Hindlimb muscle (tissue), 1 donor: ENCODE measurements at regions not wholly inside any gene's neighbourhood (a gene's known extent, or its start where the extent isn't known, plus 50 kb on each side); places are given as distances from the start of the nearest gene placed in this dataset.
"Not testable (repeated sequence)": the region's sequence is repeated elsewhere in the genome, so short reads cannot be mapped to it uniquely, and the experiment has no call there.

ENCODE experiments used
- DNase-seq: peaks from one replicate; pipeline ENCODE4 v3.0.0-alpha.2; 2013

DNA sequence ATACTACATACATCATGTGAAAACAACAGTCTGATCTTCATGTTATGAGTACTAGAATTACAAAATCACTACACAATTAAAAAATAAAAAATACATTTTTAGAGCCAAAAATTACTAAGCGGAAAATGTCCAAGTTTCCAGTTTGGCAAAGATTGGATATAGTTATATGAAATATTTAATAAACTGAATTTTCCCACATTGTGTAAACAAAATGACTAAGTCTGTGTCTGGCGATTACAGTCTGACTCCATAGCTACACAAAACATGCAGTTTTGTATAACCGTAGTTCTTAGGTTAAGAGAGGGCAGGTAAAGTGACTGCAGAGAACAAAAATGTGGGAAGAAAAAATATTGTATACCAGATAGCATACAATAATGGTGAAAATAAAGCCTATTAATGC, 59.2 kb upstream of the TMEM47 start:
- DNase-seq: no peak

DNA sequence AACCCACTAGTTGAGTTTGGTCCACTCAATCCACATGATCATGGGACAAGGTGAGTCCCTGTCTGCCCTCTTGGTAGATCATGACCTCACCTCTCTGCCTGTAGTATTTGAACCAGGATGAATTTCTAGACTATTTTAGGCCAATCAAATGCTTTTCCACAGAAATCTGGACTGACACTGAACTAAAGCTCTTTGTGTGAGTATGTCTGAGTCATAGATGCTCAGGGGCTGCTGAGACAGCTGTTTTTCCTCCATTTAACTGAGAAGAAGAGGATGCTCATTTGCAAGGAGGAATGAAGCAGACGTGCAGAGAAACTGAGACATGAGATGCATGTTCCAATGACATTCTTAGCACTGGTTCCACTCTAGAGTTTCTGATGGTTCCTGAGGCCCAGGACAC, 77.3 kb upstream of the TMEM47 start:
- no peak for DNase-seq

DNA sequence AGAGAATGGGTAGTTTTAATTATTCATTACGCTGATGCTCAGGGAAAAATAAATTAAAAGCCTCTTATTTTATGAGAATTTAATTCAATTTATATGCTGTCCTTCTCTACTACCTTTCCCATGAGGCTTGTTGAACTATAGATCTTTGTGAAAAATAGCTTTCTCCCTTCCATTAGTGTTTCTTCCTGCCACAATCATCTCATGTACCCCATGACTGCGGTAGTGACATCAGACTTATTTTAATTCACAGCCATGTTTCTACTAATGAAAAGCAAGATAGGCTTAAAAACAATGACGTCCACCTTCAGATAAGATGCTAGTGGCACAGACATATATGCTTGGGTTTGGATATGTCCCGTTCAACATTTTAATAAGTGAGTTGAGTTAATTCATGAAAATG, 87.4 kb upstream of the TMEM47 start:
- no peak for DNase-seq

DNA sequence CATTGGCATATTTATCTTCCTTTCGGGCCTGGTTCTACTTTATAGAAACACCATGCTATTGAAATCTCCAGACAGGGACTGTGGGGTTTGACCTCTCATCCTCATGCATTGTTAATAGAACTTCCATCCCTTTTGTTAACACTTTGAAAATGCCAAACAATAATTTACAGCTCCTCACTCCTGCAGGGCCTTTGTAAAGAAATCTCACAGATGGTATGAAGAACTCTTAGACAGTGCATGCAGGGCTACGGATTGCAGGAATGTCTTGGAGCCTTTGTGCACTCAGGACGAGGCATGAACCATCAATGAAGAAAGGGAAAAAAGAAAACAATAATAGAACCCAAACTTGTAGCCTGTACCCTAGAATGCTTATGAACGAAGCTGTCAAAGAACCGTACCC, 92.8 kb upstream of the TMEM47 start:
- no peak for DNase-seq

DNA sequence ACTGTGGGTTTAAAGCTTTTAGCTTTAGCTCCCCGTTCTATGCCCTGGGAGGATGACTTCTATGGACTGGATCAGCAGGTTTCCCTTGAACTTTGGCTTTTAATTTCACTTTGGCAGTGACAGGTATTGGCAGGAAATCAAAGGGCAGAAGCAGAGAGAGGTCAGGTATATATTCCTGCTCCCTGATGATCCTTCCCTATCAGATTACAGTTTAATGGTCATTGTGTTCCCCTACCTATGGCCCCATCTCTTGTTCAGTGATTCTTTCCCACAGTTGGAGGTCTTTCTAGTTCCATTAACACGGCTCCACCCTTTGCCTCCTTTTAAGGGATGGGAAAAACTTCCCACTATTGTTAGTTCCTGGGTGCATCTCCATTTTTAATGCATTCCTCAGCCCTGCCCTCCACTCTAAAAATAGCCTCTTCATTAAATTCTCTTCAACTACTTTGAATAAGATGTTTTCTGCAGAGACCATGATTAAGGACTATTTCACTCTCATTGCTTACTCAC, 107.8 kb upstream of the TMEM47 start:
- no peak for DNase-seq

DNA sequence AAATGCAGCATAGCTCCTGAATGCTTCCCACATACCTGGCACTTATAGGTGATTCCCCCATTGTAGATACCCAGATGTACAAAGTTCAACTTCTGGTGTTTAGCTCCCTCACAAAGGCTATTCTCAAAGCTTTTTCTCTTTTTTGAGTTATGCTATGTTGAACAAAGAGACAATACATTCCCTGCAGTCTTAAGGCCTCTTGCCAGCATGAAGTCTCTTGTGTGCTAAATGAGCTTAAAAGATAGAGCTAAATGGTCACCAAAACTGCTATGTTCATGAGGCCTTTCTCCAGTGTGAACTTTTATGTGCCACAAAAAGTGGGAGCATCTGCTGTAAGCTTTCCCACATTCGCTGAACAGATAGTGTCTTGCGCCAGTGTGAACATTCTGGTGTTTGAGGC, 111.2 kb upstream of the TMEM47 start:
- DNase-seq: no peak

DNA sequence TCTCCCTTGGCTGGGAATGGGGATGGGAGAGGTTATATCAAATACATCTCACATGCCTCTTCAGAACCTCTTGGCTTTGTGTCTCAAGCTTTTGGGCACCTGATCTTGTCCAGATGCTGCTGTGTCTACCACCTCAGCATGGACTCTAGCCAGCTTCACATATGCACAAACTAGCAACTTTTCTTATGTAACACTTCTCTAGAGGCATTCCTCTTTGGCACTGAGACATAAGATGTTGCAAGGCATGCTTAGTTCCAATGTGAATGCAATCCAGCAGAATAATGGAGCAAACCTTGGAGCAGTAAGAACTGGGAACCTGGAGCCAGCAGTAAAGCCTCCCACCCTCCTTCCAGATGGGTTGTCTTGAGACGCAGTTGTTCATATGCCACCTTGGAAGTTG, 113.4 kb upstream of the TMEM47 start:
- DNase-seq: no peak

DNA sequence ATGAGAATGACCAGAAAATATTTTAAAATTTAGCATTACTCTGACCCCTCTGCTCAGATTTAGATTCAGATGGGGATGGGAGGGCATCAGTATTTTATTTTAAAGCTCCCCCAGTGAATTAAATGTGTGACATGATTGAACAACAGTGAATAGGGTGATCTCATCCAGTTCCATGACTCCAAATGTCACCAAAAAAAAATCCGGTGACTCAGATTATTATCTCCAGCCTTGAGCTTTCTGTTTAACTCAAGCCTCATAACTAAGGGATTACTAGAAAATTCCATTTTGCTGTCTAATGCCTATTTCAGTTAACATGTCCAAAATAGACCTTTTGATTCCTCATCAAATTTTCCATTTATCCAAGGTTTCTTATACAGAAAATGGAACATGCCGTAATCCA, 121.8 kb upstream of the TMEM47 start:
- DNase-seq: no peak

DNA sequence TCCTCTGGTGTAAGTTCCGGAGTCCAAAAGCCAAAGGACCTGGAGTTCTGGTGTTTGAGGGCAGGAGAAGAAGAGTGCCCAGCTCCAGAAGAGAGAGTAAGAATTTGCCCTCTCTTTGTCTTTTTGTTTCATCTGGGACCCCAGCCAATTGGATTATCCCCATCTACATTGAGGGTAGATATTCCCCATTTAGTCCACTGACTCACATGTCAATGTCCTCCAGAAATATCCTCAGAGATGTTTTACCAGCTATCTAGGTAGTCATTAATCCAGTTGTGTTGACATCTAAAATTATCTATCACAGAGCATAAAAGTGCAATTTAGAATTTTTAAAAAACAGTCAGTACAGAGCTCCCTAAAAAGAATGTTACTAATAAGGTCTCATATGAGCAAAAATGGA, 132.9 kb upstream of the TMEM47 start:
- no peak for DNase-seq

DNA sequence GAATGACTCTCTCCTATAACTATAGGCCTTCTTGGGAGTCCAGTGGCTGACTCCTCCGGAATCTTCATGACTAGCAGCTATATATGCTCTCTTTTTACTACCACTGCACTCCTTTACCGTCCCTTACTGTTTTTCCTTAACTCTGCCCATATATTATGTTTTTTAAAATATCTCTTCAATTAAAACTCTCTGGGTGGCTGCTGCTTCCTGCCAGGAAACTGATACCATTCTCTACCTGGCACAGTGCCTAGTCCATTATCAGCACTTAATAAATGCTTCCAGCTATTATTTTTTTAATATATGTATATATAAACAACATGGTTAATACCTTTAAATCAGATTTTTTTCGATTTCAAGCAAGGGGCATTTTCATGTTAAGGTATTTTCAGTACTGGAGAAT, 136.6 kb upstream of the FAM47B start:
- DNase-seq: no peak

DNA sequence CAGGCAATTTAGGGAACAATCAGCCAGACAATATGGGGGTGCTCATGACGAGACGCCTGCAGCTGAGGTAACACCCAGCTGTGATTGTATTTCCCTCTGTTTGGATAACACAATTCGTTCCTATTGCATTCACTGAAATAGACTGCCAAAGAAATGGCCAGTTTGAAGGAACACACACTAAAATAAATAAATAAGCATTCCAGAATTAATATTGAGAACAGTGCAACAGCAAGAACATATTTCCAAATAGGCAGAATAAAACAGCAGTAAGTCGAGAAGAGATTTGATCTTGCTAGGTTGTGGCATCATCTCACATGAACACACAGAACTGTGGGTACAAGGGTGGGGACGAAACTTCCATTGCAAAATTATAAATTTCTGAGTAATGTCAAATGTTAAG, 133.5 kb upstream of the FAM47B start:
- DNase-seq: no peak

DNA sequence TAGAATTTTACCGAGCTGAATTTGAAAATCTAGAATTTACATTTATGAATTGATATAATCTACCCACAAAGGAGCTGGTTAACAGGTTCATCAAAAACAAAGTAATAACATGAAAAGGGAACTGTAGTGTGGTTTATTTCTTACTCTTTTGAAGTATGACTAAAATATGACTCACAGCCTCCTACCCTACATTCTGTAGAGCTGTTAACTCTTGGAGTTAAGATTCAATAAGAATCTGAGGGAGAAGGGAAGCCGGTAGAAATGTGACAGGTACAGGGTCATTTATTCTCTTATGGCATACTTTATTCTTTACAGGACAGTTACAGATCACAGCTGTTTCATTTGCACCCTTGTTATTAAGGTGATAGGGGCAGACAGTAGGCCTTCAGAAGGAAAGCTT, 132.2 kb upstream of the FAM47B start:
- no peak for DNase-seq

DNA sequence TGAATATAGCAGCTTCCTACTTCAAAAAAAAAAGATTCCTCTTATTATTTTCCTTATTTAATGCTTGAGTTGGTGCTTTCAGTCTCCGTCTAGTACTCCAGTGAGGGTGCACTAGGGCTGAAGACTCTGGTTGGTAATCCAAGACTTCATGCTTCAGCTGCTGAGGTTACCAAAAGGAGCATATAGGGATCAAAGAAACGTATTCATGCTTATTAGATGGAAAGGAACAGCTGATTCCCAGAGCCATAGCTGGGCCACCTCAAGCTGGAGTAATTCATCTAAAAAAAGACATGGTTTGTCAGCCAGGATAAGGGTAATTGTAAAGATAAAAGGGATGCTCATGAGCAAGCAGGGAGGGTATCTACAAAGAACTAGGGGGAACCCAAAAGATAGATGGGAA, 131.7 kb upstream of the FAM47B start:
- no peak for DNase-seq

DNA sequence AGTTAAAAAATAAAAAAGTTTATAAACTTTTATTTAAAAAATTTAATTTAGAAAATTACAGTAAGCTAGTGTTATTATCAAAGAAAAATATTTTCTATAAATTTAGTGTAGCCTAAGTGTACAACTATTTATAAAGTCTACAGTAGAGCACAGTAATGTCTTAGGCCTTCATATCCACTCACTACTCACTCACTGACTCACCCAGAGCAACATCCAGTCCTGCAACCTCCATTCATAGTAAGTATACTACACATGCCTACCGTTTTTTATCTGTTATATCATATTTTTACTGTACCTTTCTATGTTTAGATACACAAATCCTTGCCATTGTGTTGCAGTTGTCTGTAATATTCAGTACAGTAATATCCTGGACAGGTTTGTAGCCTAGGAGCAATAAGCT, 129.0 kb upstream of the FAM47B start:
- no peak for DNase-seq

DNA sequence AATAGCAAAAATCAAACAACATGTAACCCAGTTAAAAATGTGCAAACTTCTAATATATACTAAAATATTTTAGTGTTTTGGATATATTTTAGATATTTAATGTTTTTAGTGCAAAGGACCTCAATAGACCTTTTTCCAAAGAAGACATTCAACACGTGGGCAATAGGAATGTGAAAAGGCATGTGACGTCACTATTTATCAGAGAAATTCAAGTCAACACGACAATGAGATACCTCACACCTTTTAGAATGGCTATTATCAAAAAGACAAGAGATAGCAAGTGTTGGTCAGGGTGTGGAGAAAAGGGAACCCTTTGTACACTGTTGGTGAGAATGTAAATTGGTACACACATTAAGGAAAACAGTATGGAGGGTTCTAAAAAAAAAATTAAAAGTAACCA, 115.6 kb upstream of the FAM47B start:
- no peak for DNase-seq

DNA sequence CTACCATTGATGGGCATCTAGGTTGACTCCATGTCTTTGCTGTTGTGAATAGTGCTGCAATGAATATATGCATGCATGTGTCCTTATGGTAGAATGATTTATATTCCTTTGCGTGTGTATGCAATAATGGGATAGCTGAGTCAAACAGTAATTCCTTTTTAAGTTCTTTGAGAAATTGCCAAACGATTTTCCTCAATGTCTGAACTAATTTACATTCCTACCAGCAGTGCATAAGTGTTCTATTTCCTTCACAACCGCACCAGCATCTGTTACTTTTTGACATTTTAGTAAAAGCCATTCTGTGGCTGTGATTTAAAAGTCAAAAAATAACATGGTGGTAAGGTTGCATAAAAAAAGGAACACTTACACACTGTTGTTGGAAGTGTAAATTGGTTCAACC, 103.1 kb upstream of the FAM47B start:
- no peak for DNase-seq

DNA sequence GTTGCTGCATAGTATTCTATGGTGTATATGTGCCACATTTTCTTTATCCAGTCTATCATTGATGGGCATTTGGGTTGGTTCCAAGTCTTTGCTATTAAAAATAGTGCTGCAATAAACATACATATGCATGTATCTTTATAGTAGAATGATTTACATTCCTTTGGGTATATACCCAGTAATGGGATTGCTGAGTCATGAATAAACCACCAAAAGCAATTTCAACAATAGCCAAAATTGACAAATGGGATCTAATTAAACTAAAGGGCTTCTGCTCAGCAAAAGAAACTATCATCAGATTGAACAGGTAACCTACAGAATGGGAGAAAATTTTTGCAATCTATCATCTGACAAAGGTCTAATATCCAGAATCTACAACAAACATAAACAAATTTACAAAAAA, 101.4 kb upstream of the FAM47B start:
- not testable (repeated sequence) for DNase-seq

DNA sequence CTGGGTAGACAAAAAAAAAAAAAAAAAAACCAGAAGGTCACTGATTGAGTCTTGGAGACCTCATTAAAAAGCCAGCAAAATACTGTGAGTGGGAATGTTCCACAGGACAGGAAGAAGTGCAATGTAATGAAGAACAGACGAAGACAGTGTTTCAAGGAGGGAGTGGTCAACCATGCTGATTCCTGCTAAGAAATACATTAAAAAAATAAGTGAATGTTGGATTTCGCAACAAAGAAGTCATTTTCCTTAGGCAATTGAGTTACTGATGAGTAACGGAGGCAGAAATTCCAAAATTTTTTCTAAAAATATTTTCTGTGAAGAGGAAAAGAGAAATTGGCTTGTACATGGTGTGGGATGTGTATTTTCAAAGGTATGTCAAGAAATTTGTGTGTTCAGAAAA, 94.3 kb upstream of the FAM47B start:
- DNase-seq: no peak

DNA sequence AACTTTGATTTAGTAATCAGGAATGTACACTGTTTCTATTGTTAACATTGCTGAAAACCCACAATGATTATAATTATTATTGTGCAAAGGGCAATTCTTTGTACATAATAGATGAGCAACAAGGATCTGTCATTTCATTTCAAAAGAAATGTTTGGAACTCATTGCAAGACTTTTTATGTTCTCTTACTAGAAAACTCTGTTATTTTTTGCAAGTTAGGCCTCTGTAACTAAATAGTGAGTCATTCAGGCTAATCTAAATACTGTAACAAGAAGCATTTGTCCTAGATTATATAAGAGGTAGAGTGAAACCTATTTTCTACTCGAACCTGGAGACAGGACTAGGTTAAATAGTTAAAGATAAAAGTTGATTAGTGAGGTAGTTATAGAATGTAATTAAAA, 93.2 kb upstream of the FAM47B start:
- DNase-seq: no peak

DNA sequence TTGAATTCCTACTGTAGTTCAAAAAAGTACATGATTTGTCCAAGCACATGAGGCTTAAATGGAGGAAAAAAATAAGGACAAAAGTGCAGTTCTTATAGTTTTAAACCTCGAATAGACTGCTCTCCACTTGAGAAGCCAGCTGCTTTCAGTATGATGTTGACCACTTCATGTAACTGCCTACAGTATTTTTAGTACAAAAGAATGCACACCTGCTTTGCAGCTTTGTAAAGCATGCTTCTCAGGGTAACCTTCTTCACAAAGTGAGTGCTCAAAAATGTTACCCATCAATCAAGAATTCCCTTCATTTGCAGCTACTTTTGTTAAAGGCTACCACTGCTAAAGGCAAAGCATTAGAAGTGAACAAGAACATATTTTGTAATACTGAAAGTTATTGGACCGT, 83.4 kb upstream of the FAM47B start:
- DNase-seq: no peak

DNA sequence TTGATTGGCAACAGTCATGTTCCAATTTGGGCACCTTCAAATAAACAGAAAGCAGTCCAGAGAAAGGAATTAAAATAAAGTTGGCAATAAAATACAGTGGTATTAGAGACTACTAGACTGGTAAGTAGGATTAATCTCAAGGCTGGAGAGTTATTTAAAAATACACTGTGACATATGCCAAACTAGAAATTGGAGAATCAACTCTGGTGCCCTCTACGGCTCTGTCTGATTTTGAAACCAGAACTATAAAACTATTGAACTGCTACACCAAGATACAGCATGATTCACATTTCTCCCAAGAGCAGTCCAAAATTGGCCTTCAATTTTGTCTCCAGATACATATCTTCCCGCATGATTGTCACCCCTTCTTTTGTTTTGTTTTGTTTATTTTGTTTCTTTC, 78.7 kb upstream of the FAM47B start:
- no peak for DNase-seq

DNA sequence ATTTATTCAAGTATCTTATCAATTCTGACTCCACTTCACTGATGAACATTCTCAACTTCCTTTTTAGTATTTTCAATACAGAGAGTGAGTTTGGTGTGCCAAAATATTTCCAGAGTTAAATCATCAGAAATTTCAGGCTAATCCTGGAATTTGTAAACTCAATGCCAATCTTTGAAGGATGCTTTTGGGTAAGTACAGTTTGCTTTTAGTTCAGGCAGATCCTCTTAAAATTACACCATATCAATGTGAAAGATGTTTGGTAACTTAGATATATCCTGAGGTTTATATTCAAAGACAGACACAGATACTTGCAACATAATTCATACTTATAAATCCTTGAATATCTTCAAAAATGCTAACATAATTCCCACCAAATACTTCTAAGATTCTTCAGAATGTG, 76.0 kb upstream of the FAM47B start:
- no peak for DNase-seq

DNA sequence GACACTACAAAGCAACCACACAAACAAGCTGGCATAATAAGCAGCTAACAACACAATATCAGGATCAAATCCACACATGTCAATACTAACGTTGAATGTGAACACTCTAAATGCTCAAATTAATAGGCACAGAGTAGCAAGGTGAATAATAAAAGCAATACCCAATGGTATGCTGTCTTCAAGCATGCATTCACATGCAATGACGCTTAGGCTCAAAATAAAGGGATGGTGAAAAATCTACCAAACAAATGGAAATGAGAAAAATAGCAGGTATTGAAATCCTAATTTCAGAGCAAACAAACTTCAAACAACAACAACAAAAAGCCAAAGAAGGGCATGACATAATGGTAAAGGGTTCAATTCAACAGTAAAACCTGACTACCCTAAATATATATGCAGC, 74.0 kb upstream of the FAM47B start:
- DNase-seq: no peak

DNA sequence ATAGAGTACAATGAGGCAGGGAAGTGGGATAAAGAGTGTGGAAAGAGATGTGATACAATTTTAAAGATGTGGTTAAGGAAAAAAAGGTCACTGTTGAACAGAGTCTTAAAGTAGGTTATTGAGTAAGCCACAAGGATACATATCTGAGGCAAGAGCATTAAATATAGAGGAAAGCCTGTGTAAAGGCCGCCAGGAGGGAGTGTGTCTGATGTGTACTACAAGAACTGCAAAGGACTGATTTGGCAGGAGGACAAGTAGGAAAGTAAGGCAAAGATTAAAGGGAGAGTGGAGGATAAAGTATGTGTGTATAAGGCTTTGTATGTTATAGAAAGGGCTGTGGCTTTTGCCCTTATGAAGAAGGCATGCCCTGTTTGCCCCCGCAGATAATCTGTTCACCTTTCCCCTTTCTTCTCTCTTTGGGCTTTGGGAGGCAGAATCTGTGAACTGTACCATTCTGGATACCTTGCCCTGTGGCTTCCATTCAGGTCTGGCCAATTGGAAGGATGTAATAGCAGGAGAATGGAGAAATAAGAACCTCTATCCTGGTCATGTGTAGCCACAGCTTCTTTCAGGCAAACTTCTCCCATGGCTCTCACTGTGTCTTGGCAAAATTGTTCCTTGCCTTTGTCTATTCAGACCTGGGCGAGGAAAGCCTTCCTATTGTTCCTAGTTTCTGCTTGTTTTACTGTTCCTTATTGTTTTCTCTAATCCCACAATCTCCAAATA, 68.9 kb upstream of the FAM47B start:
- DNase-seq: no peak

DNA sequence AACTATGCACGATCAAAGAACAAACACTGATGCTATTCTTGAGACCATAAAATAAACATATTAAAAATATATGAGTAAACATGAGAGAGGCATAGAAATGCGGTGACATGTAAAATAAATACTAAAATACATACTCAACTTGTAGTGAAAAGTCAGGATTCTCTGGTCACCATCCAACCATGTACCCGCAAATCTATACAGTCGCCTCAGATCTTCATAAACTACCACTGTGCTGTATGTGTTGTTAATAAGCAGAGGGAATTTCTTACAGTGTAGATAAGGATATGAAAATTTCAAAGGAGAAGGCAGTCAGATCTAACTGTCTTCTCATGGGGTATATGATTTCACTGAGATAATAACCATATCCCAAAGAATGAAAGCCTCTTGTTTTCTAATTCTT, 67.8 kb upstream of the FAM47B start:
- DNase-seq: no peak
